Occipital lobe (tissue), 1 donor: ENCODE measurements at regions not wholly inside any gene's neighbourhood (a gene's known extent, or its start where the extent isn't known, plus 50 kb on each side); places are given as distances from the start of the nearest gene placed in this dataset.

Experiments used
- DNase-seq: peaks from one replicate; lab custom pipeline; 2025; lab: John Stamatoyannopoulos, UW

- DNase-seq = no peak
These were observed 227.2 kb upstream of the ATP2B1 start for GRCh38 chr12:89935850-89936249.

- no peak for DNase-seq
These were observed 225.3 kb upstream of the ATP2B1 start for GRCh38 chr12:89933911-89934310.

- DNase-seq = no peak
These were observed 224.3 kb upstream of the ATP2B1 start for GRCh38 chr12:89932954-89933353.

DNA sequence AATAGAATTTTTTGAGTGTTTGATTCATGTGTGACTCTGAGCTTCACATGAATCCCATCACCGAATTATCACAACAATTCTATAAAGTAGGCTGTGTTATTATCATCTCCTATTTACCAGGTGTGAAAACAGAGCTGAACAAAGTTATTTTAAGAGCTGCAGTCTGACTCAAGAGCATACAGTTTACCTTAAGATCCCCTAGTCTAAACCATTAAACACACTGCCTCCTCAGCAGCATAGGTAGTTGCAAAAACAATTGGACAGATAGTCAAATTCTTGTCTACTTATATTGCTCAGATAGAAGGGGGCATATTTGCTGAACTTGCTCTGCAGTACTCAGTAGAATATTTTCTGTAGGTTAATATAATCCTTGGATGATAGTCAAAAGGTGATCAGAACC lies 219.8 kb upstream of the ATP2B1 start:
- no peak for DNase-seq

DNA sequence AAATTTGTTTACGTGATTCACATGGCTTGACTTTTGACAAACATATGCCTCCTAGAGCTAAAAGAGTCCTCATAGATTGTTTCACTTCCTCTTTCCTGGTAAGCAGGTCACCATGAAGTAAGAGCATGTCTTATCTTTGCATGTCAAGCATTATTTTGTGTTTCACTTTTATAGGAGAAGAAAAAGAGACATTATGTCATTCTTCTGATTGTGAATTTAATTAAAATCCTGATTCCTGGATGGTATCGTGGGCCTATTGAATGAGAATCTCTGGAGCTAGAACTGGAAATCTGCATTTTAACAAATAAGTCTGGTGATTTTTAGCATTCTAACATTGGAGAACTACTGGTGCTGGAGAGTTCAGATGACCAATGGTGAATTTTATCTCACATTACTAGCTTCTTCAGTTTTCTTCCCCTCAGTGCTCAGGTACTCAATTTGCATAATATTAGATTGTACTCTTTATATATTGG lies 218.6 kb upstream of the ATP2B1 start:
- no peak for DNase-seq

- no peak for DNase-seq
These were observed 215.6 kb upstream of the ATP2B1 start for GRCh38 chr12:89924191-89924590.

DNA sequence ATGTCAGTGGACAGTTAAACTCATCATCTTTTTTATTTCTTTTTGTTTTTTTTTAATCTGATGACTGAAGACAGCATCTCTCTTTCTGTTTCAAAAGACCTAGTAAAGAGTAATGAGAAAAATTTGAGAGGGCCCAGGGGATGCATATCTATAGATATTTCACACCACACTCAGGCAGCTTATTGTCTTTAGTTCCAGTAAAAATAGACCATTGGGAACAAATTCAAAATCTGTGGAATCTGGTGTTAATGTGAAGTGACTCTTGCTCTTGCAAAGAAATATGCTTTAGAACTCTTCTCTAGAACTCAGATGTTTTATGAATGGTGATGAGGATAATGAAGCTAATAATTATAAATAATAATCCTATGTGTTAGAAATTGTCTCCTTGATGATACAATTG lies 214.5 kb upstream of the ATP2B1 start:
- no peak for DNase-seq

GRCh38 chr12:89920866-89921265 lies 212.2 kb upstream of the ATP2B1 start:
- DNase-seq = no peak

DNA sequence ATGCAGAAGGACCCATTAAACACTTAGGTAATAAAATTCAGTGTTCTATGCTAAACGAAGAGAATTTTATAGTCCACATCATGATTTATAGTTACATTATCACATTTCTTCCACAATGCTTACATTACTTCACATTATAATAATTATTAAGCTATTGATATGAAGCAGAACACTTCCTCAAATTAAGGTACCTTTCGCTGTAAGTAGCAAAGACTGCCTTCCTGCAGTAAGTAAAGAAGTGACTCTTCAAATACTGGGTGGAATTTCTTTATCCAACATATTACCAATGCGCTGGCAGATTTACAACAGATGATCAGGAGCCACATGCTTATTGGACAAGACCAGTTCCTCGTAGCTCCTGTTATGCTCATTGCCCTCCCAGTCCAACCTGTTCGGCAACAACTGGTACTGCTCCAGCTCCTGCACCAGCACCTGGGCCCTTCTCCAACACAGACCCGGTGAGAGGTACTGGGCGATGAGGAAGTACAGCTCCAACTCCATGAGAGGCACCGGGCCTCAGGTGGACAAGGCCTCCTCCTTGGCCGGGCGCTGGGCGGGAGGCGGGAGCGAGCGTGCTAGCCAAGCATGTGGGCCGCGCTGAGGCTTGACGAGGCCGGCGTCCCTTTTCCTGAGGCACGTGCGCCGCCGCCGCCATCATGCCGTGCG lies 210.7 kb upstream of the ATP2B1 start:
- DNase-seq = no peak

- no peak for DNase-seq
These were observed 209.7 kb upstream of the ATP2B1 start for GRCh38 chr12:89918172-89918846.

- no peak for DNase-seq
These were observed 201.1 kb upstream of the ATP2B1 start for GRCh38 chr12:89909753-89910152.

DNA sequence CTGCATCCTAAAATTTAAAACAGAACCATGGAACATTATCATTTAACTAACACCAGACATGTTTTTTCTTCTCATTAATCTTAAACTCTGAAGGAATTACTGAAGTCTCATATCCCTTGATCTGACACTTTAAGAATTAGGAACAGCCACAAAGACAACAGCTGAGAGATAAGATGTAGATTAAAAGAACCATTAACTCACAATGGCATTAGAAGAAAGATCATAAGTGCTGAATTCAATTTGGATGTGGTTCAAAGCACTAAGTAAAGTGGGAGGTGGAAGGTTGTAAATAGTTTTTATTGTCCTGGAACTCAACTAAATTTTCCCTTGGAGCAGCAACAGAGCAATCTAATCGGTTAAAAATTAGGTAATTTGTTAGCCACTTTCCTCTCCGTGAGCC lies 199.0 kb upstream of the ATP2B1 start:
- no peak for DNase-seq

- no peak for DNase-seq
These were observed 198.2 kb upstream of the ATP2B1 start for GRCh38 chr12:89906824-89907223.

DNA sequence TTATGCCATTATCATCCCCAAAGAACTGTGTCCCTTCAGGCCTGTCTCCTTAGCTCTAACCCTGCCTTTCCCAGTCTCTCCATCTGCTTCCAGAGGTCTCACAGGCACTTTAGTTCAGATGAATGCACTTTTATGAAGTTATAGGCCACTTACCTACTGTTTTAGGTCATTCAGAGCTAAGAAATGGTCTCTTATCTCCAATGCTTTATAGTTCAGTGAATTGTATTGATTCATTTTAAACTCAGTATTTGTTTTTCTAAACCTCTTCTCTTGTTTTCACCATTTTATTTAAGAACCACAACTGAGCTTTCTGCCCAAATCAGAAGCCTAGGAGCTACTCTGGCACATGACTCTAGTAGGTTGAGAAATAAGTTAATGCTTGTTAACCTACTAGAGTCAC lies 197.5 kb upstream of the ATP2B1 start:
- DNase-seq = no peak

DNA sequence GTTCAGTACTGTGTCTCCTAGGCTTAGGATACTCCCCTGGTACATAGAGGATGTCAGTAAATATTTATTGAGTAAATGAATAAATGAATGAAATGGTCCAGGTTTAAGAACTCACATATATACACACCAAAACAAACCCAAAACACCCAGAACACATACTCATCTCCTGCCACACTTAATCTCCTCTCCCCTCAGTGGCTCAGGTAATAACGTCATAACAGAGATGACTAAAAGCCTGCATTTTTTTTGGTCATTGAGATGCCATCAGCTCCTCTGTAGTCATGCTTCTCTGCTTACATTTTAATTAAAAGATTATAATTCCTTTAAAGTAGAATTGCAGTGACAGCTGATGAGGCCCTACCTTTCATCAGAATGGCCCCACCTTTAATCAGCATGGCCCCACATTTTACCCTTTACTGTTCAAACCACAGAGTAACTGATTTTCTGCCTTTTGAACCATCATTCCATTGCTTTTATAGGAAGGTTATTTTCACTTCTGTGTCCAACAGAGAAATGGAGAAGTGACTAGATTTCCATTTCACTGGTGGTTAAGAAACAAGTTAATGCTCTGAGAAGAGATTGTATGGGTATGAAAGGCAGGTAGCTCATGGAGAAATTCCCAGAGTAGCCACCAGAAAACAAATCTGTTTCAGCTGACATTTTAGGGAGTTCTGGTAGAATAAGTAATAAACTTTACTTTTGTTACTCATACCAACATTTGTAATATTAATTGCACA lies 193.4 kb upstream of the ATP2B1 start:
- no peak for DNase-seq

GRCh38 chr12:89901319-89901718 lies 192.7 kb upstream of the ATP2B1 start:
- no peak for DNase-seq

DNA sequence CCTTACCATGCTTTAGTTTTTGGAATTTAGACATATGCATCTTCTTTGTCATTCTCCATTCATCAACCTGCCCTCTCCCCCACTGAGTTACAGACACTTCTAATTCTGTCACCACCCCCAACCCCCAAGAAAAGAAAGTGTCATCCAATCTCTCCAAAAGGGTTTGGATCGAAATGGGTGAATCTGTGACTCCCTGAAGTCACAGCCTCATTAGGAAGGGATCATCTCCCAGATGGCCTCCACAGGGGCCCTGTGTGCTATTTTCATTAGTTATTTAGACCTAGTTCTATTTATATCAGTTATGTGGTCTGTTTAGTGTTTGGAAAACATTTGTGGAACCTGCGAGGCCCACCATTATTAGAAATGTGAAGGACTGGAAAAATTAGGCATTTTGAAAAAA lies 191.0 kb upstream of the ATP2B1 start:
- DNase-seq = no peak

GRCh38 chr12:89895591-89895990 lies 187.0 kb upstream of the ATP2B1 start:
- no peak for DNase-seq

GRCh38 chr12:89895101-89895500 lies 186.5 kb upstream of the ATP2B1 start:
- no peak for DNase-seq

DNA sequence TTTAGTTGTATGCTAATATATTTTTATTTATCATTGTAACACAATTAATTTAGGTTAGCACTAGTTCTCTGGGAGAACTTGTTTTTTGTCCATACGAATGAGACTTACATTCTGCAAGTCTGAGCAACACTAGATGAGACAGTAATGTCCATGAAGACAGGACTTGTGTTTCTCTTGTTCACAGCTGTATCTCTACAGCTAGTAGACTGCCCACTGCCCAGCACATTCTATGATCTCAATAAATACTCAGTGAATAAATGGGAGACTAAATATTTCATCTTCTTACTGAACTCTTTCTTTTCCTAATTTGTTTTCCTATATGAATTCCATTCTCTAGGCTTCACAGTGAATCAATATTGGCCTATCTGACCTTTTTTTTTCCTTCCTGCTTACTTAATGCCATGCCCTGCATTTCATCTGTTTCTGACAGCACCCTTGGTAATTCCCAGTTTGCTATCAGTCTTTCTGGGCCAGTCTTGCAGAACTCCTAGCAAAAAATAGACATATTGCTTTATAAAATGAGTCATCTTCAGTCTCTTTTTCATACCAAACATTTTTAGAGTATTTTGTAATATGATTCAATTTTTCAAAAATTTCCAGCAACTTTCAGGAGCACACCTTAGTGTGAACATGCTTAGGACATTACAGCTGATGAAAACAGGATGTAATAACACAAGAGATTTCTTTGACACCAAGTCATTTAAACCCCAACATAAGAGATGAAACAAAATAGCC lies 185.5 kb upstream of the ATP2B1 start:
- DNase-seq = no peak

- no peak for DNase-seq
These were observed 183.8 kb upstream of the ATP2B1 start for GRCh38 chr12:89892436-89892835.

DNA sequence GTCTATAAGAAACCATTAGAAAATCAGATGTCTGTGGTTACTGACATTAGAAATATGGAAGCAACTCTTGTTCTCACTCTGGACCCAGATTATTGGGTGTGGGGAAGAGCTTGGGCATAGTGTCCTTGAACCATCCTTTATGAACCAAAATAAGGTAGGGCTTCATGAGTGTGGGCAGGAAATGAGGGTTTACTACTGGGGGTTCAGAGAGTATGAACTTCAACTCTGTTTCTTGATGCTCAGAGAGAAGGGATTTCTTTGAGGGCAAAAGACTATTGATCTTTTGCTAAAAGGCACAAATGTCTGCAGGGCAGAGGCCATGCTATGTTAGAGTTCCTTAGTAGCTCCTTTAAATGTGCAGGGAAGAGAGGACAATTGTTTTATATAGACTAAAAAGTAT lies 183.3 kb upstream of the ATP2B1 start:
- no peak for DNase-seq
